ENCODE measurements at regions not wholly inside any gene's neighbourhood (a gene's known extent, or its start where the extent isn't known, plus 50 kb on each side); places are given as distances from the start of the nearest gene placed in this dataset.
"Not testable (repeated sequence)": the region's sequence is repeated elsewhere in the genome, so short reads cannot be mapped to it uniquely, and the experiment has no call there.

- H3K4me3 ChIP-seq: no peak overlapping the region
- no peak for TF ChIP-seq EZH2 (IDR thresholded peaks at IDR 0.05)
- no peak for TF ChIP-seq POLR2AphosphoS5 (IDR thresholded peaks at IDR 0.05; ENCODE audit: borderline replicate concordance, low read depth, low read length)
- no peak for TF ChIP-seq FOXP2 (optimal IDR thresholded peaks at IDR 0.05; ENCODE audit: control extremely low read depth, extremely low read length, insufficient read depth)
These were observed 843.0 kb upstream of the ATXN8OS start for GRCh38 chr13:69264362-69265334.

DNA sequence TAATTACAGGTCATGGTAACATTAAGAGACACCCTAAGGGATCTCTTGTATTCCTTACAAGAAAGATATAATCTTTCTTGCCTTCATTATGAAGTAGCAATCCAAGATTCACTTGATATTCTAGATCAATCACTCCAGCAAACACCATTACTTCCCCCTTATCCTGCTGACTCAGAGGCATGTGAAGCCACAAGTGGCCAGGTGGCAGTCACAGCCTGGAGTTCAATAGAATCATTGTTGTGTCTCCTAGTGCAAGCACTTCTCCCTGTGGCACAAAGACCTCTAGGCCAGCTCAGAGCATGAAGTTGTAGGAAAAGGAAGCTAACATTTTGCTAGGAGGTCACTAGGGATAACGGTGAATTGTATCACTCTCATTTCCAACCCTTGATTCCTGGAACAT lies 864.3 kb upstream of the ATXN8OS start:
- TF ChIP-seq EZH2 (IDR thresholded peaks at IDR 0.05) (no peak), FOXP2 (optimal IDR thresholded peaks at IDR 0.05; ENCODE audit: control extremely low read depth, extremely low read length, insufficient read depth) (no peak), POLR2AphosphoS5 (IDR thresholded peaks at IDR 0.05; ENCODE audit: borderline replicate concordance, low read depth, low read length) (no peak)

More at GRCh38 chr13:69264362-69265334, 843.0 kb upstream of the ATXN8OS start:
- Histone ChIP-seq H3K9ac (ENCODE audit: insufficient read length) (no peak overlapping the region), H3K9me3 (ENCODE audit: low read depth, low read length) (no peaks in the 10 kb centered on the region), H3K36me3 (ENCODE audit: insufficient read depth, low read length) (no peaks in the 10 kb centered on the region), H3K27ac (no peak overlapping the region)
- no peak for DNase-seq (ENCODE audit: low read depth, low spot score)

DNA sequence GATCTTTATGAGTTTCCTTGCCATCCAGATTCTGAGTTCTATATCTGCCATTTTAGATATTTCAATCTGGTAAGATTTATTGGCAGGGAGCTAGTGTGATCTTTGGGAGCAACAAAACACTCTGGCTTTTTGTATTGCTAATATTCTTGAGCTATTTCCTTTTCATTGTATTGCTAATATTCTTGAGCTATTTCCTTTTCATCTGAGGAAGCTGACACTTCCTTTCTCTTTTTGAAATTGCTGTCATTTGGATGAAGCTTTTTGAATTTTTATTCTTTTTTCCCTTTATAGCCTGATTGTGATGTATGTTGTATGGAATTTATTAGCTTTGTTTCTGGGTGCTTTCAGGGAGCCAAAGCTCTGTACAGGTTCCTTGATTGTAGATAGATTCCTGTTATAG lies 873.5 kb upstream of the ATXN8OS start:
- no peak overlapping the region for H3K4me3 ChIP-seq
- no peak overlapping the region for H3K9ac ChIP-seq (ENCODE audit: insufficient read length)
- H3K9me3 ChIP-seq (ENCODE audit: low read depth, low read length): no peaks in the 10 kb centered on the region
- no peak overlapping the region for H3K27ac ChIP-seq
- TF ChIP-seq EZH2 (IDR thresholded peaks at IDR 0.05) (no peak), FOXP2 (optimal IDR thresholded peaks at IDR 0.05; ENCODE audit: control extremely low read depth, extremely low read length, insufficient read depth) (no peak), POLR2AphosphoS5 (IDR thresholded peaks at IDR 0.05; ENCODE audit: borderline replicate concordance, low read depth, low read length) (no peak)
- H3K36me3 ChIP-seq (ENCODE audit: insufficient read depth, low read length): no peaks in the 10 kb centered on the region
- DNase-seq (ENCODE audit: low read depth, low spot score): no peak

More for the DNA sequence above, 864.3 kb upstream of the ATXN8OS start:
- no peaks in the 10 kb centered on the region for H3K9me3 ChIP-seq (ENCODE audit: low read depth, low read length)
- DNase-seq (ENCODE audit: low read depth, low spot score): no peak
- no peak overlapping the region for H3K9ac ChIP-seq (ENCODE audit: insufficient read length)
- no peak overlapping the region for H3K4me3 ChIP-seq
- H3K27ac ChIP-seq: no peak overlapping the region
- no peaks in the 10 kb centered on the region for H3K36me3 ChIP-seq (ENCODE audit: insufficient read depth, low read length)

- H3K9me3 ChIP-seq (ENCODE audit: low read depth, low read length): no peaks in the 10 kb centered on the region
These were observed 881.2 kb upstream of the ATXN8OS start for GRCh38 chr13:69226427-69226826.

GRCh38 chr13:69221633-69222498 lies 885.8 kb upstream of the ATXN8OS start:
- H3K9me3 ChIP-seq (ENCODE audit: low read depth, low read length); DNase-seq (ENCODE audit: low read depth, low spot score); H3K9ac ChIP-seq (ENCODE audit: insufficient read length); H3K4me3 ChIP-seq; H3K36me3 ChIP-seq (ENCODE audit: insufficient read depth, low read length); H3K27ac ChIP-seq: not testable (repeated sequence)

More at GRCh38 chr13:69226427-69226826, 881.2 kb upstream of the ATXN8OS start:
- no peak overlapping the region for H3K27ac ChIP-seq
- no peak for DNase-seq (ENCODE audit: low read depth, low spot score)
- no peak for TF ChIP-seq FOXP2 (optimal IDR thresholded peaks at IDR 0.05; ENCODE audit: control extremely low read depth, extremely low read length, insufficient read depth)
- TF ChIP-seq EZH2 (IDR thresholded peaks at IDR 0.05): no peak
- TF ChIP-seq POLR2AphosphoS5 (IDR thresholded peaks at IDR 0.05; ENCODE audit: borderline replicate concordance, low read depth, low read length): no peak
- no peaks in the 10 kb centered on the region for H3K36me3 ChIP-seq (ENCODE audit: insufficient read depth, low read length)
- no peak overlapping the region for H3K9ac ChIP-seq (ENCODE audit: insufficient read length)
- no peak overlapping the region for H3K4me3 ChIP-seq

DNA sequence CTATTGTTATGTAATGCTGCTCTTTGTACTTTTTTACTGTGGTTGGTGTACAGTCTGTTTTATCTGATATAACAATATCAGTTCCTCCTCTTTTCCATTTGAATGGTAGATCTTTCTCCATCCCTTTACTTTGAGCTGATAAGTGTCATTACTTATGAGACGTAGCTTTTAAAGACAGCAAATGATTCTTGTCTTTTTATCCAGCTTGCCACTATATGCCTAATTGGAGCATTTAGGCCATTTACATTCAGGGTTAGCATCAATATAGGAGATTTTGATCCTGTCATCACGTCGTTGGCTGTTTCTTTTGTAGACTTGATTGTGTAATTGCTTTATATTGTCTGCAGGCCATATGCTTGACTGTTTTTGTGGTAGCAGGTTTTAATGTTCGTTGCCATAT lies 894.2 kb upstream of the ATXN8OS start:
- TF ChIP-seq POLR2AphosphoS5 (IDR thresholded peaks at IDR 0.05; ENCODE audit: borderline replicate concordance, low read depth, low read length): no peak
- TF ChIP-seq FOXP2 (optimal IDR thresholded peaks at IDR 0.05; ENCODE audit: control extremely low read depth, extremely low read length, insufficient read depth): no peak
- TF ChIP-seq EZH2 (IDR thresholded peaks at IDR 0.05): no peak
- no peaks in the 10 kb centered on the region for H3K36me3 ChIP-seq (ENCODE audit: insufficient read depth, low read length)
- no peak overlapping the region for H3K4me3 ChIP-seq
- DNase-seq (ENCODE audit: low read depth, low spot score): no peak
- H3K27ac ChIP-seq: no peak overlapping the region
- no peaks in the 10 kb centered on the region for H3K9me3 ChIP-seq (ENCODE audit: low read depth, low read length)
- no peak overlapping the region for H3K9ac ChIP-seq (ENCODE audit: insufficient read length)

DNA sequence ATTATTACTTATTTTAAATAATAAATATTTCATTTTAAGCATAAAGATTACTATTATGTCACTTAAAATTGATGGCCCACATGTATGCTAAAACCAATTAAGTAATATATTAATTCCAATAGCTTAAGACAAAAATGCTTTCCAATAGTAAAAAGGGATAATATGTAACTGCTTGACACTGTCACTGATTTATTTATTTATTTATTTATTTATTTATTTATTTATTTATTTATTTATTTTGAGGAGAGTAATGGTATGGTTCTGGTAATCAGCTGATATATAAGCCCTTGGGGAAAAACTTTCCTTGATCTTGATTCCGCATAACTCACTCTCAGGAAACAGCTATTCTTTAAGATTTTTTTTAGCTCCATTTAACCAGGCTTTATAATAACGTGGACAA lies 903.0 kb upstream of the ATXN8OS start:
- H3K4me3 ChIP-seq: no peak overlapping the region
- H3K9me3 ChIP-seq (ENCODE audit: low read depth, low read length): no peaks in the 10 kb centered on the region
- TF ChIP-seq POLR2AphosphoS5 (IDR thresholded peaks at IDR 0.05; ENCODE audit: borderline replicate concordance, low read depth, low read length) (no peak), EZH2 (IDR thresholded peaks at IDR 0.05) (no peak), FOXP2 (optimal IDR thresholded peaks at IDR 0.05; ENCODE audit: control extremely low read depth, extremely low read length, insufficient read depth) (no peak)
- H3K27ac ChIP-seq: no peak overlapping the region
- H3K36me3 ChIP-seq (ENCODE audit: insufficient read depth, low read length): no peaks in the 10 kb centered on the region
- DNase-seq (ENCODE audit: low read depth, low spot score): no peak
- no peak overlapping the region for H3K9ac ChIP-seq (ENCODE audit: insufficient read length)

DNA sequence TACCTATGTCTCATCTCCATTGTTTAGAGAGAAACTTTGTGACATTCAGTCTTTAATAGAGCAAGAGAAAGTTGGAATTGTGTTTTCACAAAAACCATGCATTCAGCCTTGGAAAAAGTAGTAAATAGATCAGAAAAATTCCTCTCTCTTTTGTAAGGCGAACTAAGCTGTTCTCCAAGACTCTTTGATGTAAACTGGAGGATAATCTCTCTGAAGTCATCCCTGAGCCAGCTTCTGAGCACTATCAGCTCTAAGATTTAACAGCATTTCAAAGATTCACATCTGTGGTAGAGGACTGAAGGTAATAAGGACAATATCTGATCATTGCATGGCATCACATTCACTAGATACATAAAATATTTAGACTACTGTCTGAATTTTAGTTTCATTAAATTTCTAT lies 904.6 kb upstream of the ATXN8OS start:
- DNase-seq (ENCODE audit: low read depth, low spot score): no peak
- H3K27ac ChIP-seq: no peak overlapping the region
- H3K9me3 ChIP-seq (ENCODE audit: low read depth, low read length): no peaks in the 10 kb centered on the region
- H3K4me3 ChIP-seq: no peak overlapping the region
- no peak for TF ChIP-seq POLR2AphosphoS5 (IDR thresholded peaks at IDR 0.05; ENCODE audit: borderline replicate concordance, low read depth, low read length)
- no peak for TF ChIP-seq EZH2 (IDR thresholded peaks at IDR 0.05)
- no peak for TF ChIP-seq FOXP2 (optimal IDR thresholded peaks at IDR 0.05; ENCODE audit: control extremely low read depth, extremely low read length, insufficient read depth)
- H3K36me3 ChIP-seq (ENCODE audit: insufficient read depth, low read length): no peaks in the 10 kb centered on the region
- no peak overlapping the region for H3K9ac ChIP-seq (ENCODE audit: insufficient read length)

Measured in SK-N-MC (cell line).